ENCODE measurements at regions not wholly inside any gene's neighbourhood (a gene's known extent, or its start where the extent isn't known, plus 50 kb on each side); places are given as distances from the start of the nearest gene placed in this dataset. TPM values are rescaled to one million over a fixed set of nuclear protein-coding genes. Genes with fewer than 3 reads are reported as not detected.

DNA sequence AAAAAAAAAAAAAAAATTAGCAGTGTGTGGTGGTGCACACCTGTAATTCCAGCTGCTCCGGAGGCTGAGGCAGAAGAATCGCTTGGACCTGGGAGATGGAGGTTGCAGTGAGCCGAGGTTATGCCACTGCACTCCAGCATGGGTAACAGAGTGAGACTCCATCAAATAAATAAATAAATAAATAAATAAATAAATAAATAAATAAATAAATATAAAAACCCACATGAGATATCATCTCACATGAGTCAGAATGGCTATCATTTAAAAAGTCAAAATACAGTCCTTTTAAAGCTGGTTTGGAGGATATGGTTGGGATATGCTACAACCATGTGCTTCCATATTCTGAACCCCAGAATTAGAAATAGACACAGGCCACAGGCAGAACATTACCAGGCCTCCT, 114.3 kb downstream of the WSCD1 start:
- no peak for ATAC-seq (ENCODE audit: insufficient read depth, low FRiP score)
- Histone ChIP-seq H3K36me3 (ENCODE audit: control insufficient read depth in 4 of 4, insufficient read depth in 4 of 4, low read length in 4 of 4) (no peaks in the 10 kb centered on the region), H3K27me3 (ENCODE audit: control insufficient read depth in 3 of 3, insufficient read depth in 3 of 3, low read length in 2 of 3) (no peaks in the 10 kb centered on the region), H3K4me1 (ENCODE audit: control insufficient read depth in 5 of 5, insufficient read depth in 5 of 5, low read length in 5 of 5) (no peaks in the 10 kb centered on the region), H3K9ac (ENCODE audit: insufficient read depth in 1 of 2, low read length in 2 of 2) (no peak overlapping the region), H3K4me3 (no peak overlapping the region), H3K27ac (ENCODE audit: low read depth in 1 of 2, low read length in 1 of 2) (no peak overlapping the region), H3K9me3 (ENCODE audit: control insufficient read depth in 4 of 4, insufficient read depth in 3 of 4, low read length in 3 of 4) (peaks cover 0 to 5% (median 0%) of the 10 kb centered on the region in 4 donors)
- WGBS, 2 donors = 96 to 98% methylated on average over 3 of the region's 3 CpGs
- DNase-seq = no peak
- TF ChIP-seq, protein P1, sequence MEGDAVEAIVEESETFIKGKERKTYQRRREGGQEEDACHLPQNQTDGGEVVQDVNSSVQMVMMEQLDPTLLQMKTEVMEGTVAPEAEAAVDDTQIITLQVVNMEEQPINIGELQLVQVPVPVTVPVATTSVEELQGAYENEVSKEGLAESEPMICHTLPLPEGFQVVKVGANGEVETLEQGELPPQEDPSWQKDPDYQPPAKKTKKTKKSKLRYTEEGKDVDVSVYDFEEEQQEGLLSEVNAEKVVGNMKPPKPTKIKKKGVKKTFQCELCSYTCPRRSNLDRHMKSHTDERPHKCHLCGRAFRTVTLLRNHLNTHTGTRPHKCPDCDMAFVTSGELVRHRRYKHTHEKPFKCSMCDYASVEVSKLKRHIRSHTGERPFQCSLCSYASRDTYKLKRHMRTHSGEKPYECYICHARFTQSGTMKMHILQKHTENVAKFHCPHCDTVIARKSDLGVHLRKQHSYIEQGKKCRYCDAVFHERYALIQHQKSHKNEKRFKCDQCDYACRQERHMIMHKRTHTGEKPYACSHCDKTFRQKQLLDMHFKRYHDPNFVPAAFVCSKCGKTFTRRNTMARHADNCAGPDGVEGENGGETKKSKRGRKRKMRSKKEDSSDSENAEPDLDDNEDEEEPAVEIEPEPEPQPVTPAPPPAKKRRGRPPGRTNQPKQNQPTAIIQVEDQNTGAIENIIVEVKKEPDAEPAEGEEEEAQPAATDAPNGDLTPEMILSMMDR (IDR thresholded peaks at IDR 0.05; ENCODE audit: control extremely low read depth, extremely low read depth) = no peak

DNA sequence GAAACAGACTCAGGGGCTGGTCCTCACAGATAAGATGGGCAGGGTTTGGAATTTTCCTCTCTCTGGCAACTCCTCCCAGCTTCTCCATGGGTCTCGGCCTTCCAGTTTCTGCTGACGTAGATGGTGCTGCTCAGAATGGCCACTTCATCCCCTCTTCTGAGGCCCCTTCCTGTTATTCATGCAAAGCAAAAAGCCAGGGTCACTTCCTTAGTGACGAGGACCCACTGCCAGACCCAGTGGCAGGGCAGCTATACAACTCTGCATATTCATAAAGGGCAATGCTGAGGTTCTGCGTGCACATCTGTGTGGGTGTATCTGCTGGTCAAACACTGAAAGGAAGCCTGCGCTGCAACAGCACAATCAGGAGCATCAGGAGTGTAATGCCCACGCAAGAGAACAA, 108.8 kb downstream of the WSCD1 start:
- Histone ChIP-seq H3K4me3 (no peak overlapping the region), H3K27ac (ENCODE audit: low read depth in 1 of 2, low read length in 1 of 2) (no peak overlapping the region), H3K9me3 (ENCODE audit: control insufficient read depth in 4 of 4, insufficient read depth in 3 of 4, low read length in 3 of 4) (peaks cover 0 to 4% (median 0%) of the 10 kb centered on the region in 4 donors), H3K36me3 (ENCODE audit: control insufficient read depth in 4 of 4, insufficient read depth in 4 of 4, low read length in 4 of 4) (no peaks in the 10 kb centered on the region), H3K27me3 (ENCODE audit: control insufficient read depth in 3 of 3, insufficient read depth in 3 of 3, low read length in 2 of 3) (no peaks in the 10 kb centered on the region), H3K9ac (ENCODE audit: insufficient read depth in 1 of 2, low read length in 2 of 2) (no peak overlapping the region), H3K4me1 (ENCODE audit: control insufficient read depth in 5 of 5, insufficient read depth in 5 of 5, low read length in 5 of 5) (peaks cover 0 to 4% (median 0%) of the 10 kb centered on the region in 5 donors)
- 38 to 42% methylated on average over 6 of the region's 6 CpGs for WGBS, 2 donors
- TF ChIP-seq, protein P1 (IDR thresholded peaks at IDR 0.05; ENCODE audit: control extremely low read depth, extremely low read depth) = no peak
- DNase-seq = peak in 2 of 3 donors; percentile 31 to 55
- no peak for ATAC-seq (ENCODE audit: insufficient read depth, low FRiP score)

DNA sequence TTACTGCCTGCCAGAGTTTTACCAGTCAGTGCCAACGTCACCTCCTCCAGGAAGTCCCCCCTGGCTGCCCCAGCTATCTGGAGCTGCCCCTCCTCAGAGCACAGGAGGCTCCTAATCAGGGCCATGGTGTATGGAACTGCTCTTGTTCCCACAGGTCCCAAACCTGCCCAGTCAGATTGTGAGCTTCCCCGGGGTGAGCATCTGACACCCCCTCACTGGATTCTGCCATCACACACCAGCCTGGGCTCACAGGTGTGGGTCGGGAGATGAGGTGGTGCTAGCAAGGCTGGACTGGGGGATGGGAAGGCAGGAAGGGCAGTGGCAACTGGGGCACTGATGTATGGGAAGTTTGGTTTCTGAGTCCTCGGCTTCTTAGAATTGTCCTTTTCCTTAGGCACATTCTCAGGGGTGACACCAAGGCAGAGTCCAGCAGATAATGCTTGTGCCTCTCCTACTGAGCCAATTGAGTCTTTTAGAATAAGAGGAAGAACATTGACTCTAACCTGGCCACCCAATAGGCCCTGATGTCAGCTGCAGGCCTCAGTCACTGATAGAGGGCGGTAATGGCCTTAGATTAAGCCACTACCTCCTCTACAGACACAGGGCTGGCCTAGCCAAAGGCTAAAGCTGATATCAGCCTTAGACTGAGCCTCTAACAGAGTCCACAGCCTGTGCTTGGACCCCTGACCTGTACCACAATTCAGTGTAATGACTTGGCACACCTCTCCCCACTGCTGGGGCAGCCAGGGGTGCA, 107.9 kb downstream of the WSCD1 start:
- Histone ChIP-seq H3K27me3 (ENCODE audit: control insufficient read depth in 3 of 3, insufficient read depth in 3 of 3, low read length in 2 of 3) (no peaks in the 10 kb centered on the region), H3K9ac (ENCODE audit: insufficient read depth in 1 of 2, low read length in 2 of 2) (no peak overlapping the region), H3K27ac (ENCODE audit: low read depth in 1 of 2, low read length in 1 of 2) (no peak overlapping the region), H3K4me1 (ENCODE audit: control insufficient read depth in 5 of 5, insufficient read depth in 5 of 5, low read length in 5 of 5) (peaks cover 0 to 4% (median 0%) of the 10 kb centered on the region in 5 donors), H3K4me3 (no peak overlapping the region), H3K36me3 (ENCODE audit: control insufficient read depth in 4 of 4, insufficient read depth in 4 of 4, low read length in 4 of 4) (no peaks in the 10 kb centered on the region), H3K9me3 (ENCODE audit: control insufficient read depth in 4 of 4, insufficient read depth in 3 of 4, low read length in 3 of 4) (peaks cover 0 to 5% (median 0%) of the 10 kb centered on the region in 4 donors)
- TF ChIP-seq, protein P1 (IDR thresholded peaks at IDR 0.05; ENCODE audit: control extremely low read depth, extremely low read depth) = no peak
- DNase-seq (no peak), ATAC-seq (ENCODE audit: insufficient read depth, low FRiP score) (no peak)
- WGBS, 2 donors = 81 to 91% methylated on average over 5 of the region's 5 CpGs

Small RNA genes in the stretch of these regions (small RNA-seq; reads per million reads assigned to genes)
- gene RNU6-1264P (ENCODE audit: low replicate concordance) = not detected

All from lung (tissue), 12 donors.